Nephron (organoid): ENCODE measurements at regions not wholly inside any gene's neighbourhood (a gene's known extent, or its start where the extent isn't known, plus 50 kb on each side); places are given as distances from the start of the nearest gene placed in this dataset.

Source experiments
- H3K27ac Mint-ChIP-seq, 3 experiments: 2 replicates each; pipeline ENCODE4 v1.8.0; 2020; ENCODE audit warnings: mixed read lengths in 3 of 3, mild to moderate bottlenecking in 2 of 3, moderate library complexity in 1 of 3
- H3K27me3 Mint-ChIP-seq: 2 replicates; pipeline ENCODE4 v1.8.0; 2021; ENCODE audit warnings: low read depth, mild to moderate bottlenecking, moderate library complexity, mixed read lengths
- H3K36me3 Mint-ChIP-seq: 2 replicates; pipeline ENCODE4 v1.8.0; 2020; ENCODE audit warnings: low read depth, mixed read lengths
- H3K4me1 Mint-ChIP-seq: 2 replicates; pipeline ENCODE4 v1.8.0; 2020; ENCODE audit warnings: mixed read lengths
- H3K4me3 Mint-ChIP-seq, 3 experiments: 2 replicates each; pipeline ENCODE4 v1.8.0; 2020; ENCODE audit warnings: mild to moderate bottlenecking in 3 of 3, mixed read lengths in 3 of 3, moderate library complexity in 2 of 3
- H3K9me3 Mint-ChIP-seq: 2 replicates; pipeline ENCODE4 v1.8.0; 2020; ENCODE audit warnings: mixed read lengths
- CTCF ChIP-seq, 3 experiments: fragments of 200-600 bp; sonication (generic); IDR thresholded peaks; one replicate each; pipeline ENCODE4 v1.5.0; 2021; ENCODE audit warnings: antibody characterized with exemption in 3 of 3; ENCODE audit not compliant: unreplicated experiment in 3 of 3

GRCh38 chr6:20279051-20279450, 66.8 kb upstream of the MBOAT1 start:
- Mint-ChIP-seq H3K27me3 (no peaks in the 10 kb centered on the region), H3K27ac (no peak overlapping the region), H3K4me3 (no peak overlapping the region), H3K4me1 (no peaks in the 10 kb centered on the region), H3K9me3 (peaks cover 30% of the 10 kb centered on the region), H3K36me3 (peaks cover 4% of the 10 kb centered on the region)
- TF ChIP-seq CTCF (IDR thresholded peaks at IDR 0.05; ENCODE audit: unreplicated experiment in 3 of 3), result no peak

- Mint-ChIP-seq H3K36me3 (peaks cover 4% of the 10 kb centered on the region), H3K27ac (no peak overlapping the region), H3K9me3 (peaks cover 36% of the 10 kb centered on the region), H3K27me3 (no peaks in the 10 kb centered on the region), H3K4me1 (no peaks in the 10 kb centered on the region), H3K4me3 (no peak overlapping the region)
- no peak for TF ChIP-seq CTCF (IDR thresholded peaks at IDR 0.05; ENCODE audit: unreplicated experiment in 3 of 3)
These were observed 67.5 kb upstream of the MBOAT1 start for GRCh38 chr6:20279608-20280287.

GRCh38 chr6:20280288-20280621, 68.0 kb upstream of the MBOAT1 start:
- H3K9me3 Mint-ChIP-seq, result peaks cover 36% of the 10 kb centered on the region
- no peak for TF ChIP-seq CTCF (IDR thresholded peaks at IDR 0.05; ENCODE audit: unreplicated experiment in 3 of 3)
- no peaks in the 10 kb centered on the region for H3K4me1 Mint-ChIP-seq
- no peak overlapping the region for H3K4me3 Mint-ChIP-seq
- peaks cover 4% of the 10 kb centered on the region for H3K36me3 Mint-ChIP-seq
- H3K27ac Mint-ChIP-seq, result no peak overlapping the region
- H3K27me3 Mint-ChIP-seq, result no peaks in the 10 kb centered on the region

GRCh38 chr6:20284672-20285071, 72.4 kb upstream of the MBOAT1 start:
- H3K9me3 Mint-ChIP-seq, result peaks cover 36% of the 10 kb centered on the region
- H3K27ac Mint-ChIP-seq, result no peak overlapping the region
- H3K4me3 Mint-ChIP-seq, result no peak overlapping the region
- H3K36me3 Mint-ChIP-seq, result peaks cover 4% of the 10 kb centered on the region
- no peaks in the 10 kb centered on the region for H3K4me1 Mint-ChIP-seq
- TF ChIP-seq CTCF (IDR thresholded peaks at IDR 0.05; ENCODE audit: unreplicated experiment in 3 of 3), result no peak
- no peaks in the 10 kb centered on the region for H3K27me3 Mint-ChIP-seq

GRCh38 chr6:20286968-20287565, 74.8 kb upstream of the MBOAT1 start:
- H3K27ac Mint-ChIP-seq, result no peak overlapping the region

More at GRCh38 chr6:20286968-20287565, 74.8 kb upstream of the MBOAT1 start:
- H3K9me3 Mint-ChIP-seq, result peaks cover 24% of the 10 kb centered on the region
- no peak for TF ChIP-seq CTCF (IDR thresholded peaks at IDR 0.05; ENCODE audit: unreplicated experiment in 3 of 3)
- no peaks in the 10 kb centered on the region for H3K4me1 Mint-ChIP-seq
- H3K27me3 Mint-ChIP-seq, result no peaks in the 10 kb centered on the region
- no peaks in the 10 kb centered on the region for H3K36me3 Mint-ChIP-seq
- H3K4me3 Mint-ChIP-seq, result no peak overlapping the region
